ENCODE measurements at regions not wholly inside any gene's neighbourhood (a gene's known extent, or its start where the extent isn't known, plus 50 kb on each side); places are given as distances from the start of the nearest gene placed in this dataset.

- TF ChIP-seq MAX (IDR thresholded peaks at IDR 0.05; ENCODE audit: low read depth, low read length) (no peak), MYC (IDR thresholded peaks at IDR 0.05; ENCODE audit: low read depth, low read length) (no peak), POLR2A (IDR thresholded peaks at IDR 0.05; ENCODE audit: extremely low read depth, insufficient read length) (no peak), CTCF (IDR thresholded peaks at IDR 0.05; ENCODE audit: low read depth, low read length) (no peak)
- DNase-seq (ENCODE audit: low read depth) = no peak
- no peak overlapping the region for H3K4me3 ChIP-seq (ENCODE audit: low read depth, low read length)
Measured at GRCh38 chr13:71312923-71313322, 554.1 kb downstream of the DACH1 start.

GRCh38 chr13:71309905-71310304 lies 557.1 kb downstream of the DACH1 start:
- TF ChIP-seq POLR2A (IDR thresholded peaks at IDR 0.05; ENCODE audit: extremely low read depth, insufficient read length) = no peak
- no peak for TF ChIP-seq CTCF (IDR thresholded peaks at IDR 0.05; ENCODE audit: low read depth, low read length)
- TF ChIP-seq MYC (IDR thresholded peaks at IDR 0.05; ENCODE audit: low read depth, low read length) = no peak
- TF ChIP-seq MAX (IDR thresholded peaks at IDR 0.05; ENCODE audit: low read depth, low read length) = no peak
- no peak overlapping the region for H3K4me3 ChIP-seq (ENCODE audit: low read depth, low read length)
- DNase-seq (ENCODE audit: low read depth) = no peak

GRCh38 chr13:71306821-71307220 lies 560.2 kb downstream of the DACH1 start:
- no peak for DNase-seq (ENCODE audit: low read depth)
- no peak overlapping the region for H3K4me3 ChIP-seq (ENCODE audit: low read depth, low read length)
- TF ChIP-seq POLR2A (IDR thresholded peaks at IDR 0.05; ENCODE audit: extremely low read depth, insufficient read length) (no peak), CTCF (IDR thresholded peaks at IDR 0.05; ENCODE audit: low read depth, low read length) (no peak), MAX (IDR thresholded peaks at IDR 0.05; ENCODE audit: low read depth, low read length) (no peak), MYC (IDR thresholded peaks at IDR 0.05; ENCODE audit: low read depth, low read length) (no peak)

- H3K4me3 ChIP-seq (ENCODE audit: low read depth, low read length) = no peak overlapping the region
- DNase-seq (ENCODE audit: low read depth) = no peak
- TF ChIP-seq MAX (IDR thresholded peaks at IDR 0.05; ENCODE audit: low read depth, low read length) = no peak
- TF ChIP-seq CTCF (IDR thresholded peaks at IDR 0.05; ENCODE audit: low read depth, low read length) = no peak
- no peak for TF ChIP-seq POLR2A (IDR thresholded peaks at IDR 0.05; ENCODE audit: extremely low read depth, insufficient read length)
- no peak for TF ChIP-seq MYC (IDR thresholded peaks at IDR 0.05; ENCODE audit: low read depth, low read length)
Measured at GRCh38 chr13:71304861-71305260, 562.1 kb downstream of the DACH1 start.

- TF ChIP-seq MAX (IDR thresholded peaks at IDR 0.05; ENCODE audit: low read depth, low read length) = no peak
- no peak for TF ChIP-seq CTCF (IDR thresholded peaks at IDR 0.05; ENCODE audit: low read depth, low read length)
- no peak for TF ChIP-seq POLR2A (IDR thresholded peaks at IDR 0.05; ENCODE audit: extremely low read depth, insufficient read length)
- no peak for TF ChIP-seq MYC (IDR thresholded peaks at IDR 0.05; ENCODE audit: low read depth, low read length)
- no peak overlapping the region for H3K4me3 ChIP-seq (ENCODE audit: low read depth, low read length)
- no peak for DNase-seq (ENCODE audit: low read depth)
Measured at GRCh38 chr13:71303144-71303543, 563.9 kb downstream of the DACH1 start.

GRCh38 chr13:71300602-71301001 lies 566.4 kb downstream of the DACH1 start:
- no peak overlapping the region for H3K4me3 ChIP-seq (ENCODE audit: low read depth, low read length)
- no peak for DNase-seq (ENCODE audit: low read depth)
- TF ChIP-seq MAX (IDR thresholded peaks at IDR 0.05; ENCODE audit: low read depth, low read length) (no peak), POLR2A (IDR thresholded peaks at IDR 0.05; ENCODE audit: extremely low read depth, insufficient read length) (no peak), CTCF (IDR thresholded peaks at IDR 0.05; ENCODE audit: low read depth, low read length) (no peak), MYC (IDR thresholded peaks at IDR 0.05; ENCODE audit: low read depth, low read length) (no peak)

All from NB4 (cell line).